ENCODE measurements at regions not wholly inside any gene's neighbourhood (a gene's known extent, or its start where the extent isn't known, plus 50 kb on each side); places are given as distances from the start of the nearest gene placed in this dataset.
A peak's percentile ranks its signal among the peaks of the same experiment; 100 is the strongest.
"Not testable (repeated sequence)": the region's sequence is repeated elsewhere in the genome, so short reads cannot be mapped to it uniquely, and the experiment has no call there.

GRCh38 chr1:112818990-112819689, 104.0 kb upstream of the PPM1J start:
- no peak for DNase-seq (ENCODE audit: low read depth)

DNA sequence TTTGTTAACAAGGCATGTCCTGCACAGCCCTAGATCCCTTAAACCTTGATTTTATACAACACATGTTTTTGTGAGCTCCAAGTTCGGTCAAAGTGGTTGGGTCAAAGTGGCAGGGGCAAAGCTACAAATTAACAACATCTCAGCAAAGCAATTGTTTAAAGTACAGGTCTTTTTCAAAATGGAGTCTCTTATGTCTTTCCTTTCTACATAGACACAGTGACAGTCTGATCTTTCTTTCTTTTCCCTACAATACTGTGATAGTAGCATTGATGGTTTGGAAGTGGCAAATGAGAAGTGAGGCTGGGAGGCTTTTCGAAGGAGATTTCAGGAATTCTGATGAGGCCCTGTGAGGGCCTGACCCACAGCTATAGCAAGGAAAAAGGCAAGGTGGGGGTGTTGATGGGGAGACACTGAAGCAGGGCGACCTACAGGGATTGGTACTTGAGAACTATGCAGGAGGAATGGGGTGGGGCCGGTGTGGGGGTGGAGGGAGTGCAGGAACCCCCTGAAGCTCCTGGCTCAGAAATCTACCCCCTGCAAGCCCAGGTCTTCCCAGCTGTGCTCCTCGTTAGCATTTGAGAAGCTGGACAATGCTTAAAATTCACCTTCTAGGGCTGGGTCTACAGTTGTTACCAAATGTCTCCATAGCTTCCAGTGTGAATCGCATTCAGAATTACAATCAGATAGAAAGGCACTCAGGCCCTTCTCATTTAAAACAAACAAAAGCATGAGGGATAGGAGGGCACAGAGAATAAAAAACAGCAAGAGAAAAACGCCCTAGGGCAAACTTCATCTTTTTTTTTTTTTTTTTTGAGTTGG, 102.6 kb upstream of the PPM1J start:
- DNase-seq (ENCODE audit: low read depth), result no peak

- no peak for DNase-seq (ENCODE audit: low read depth)
These were observed 100.2 kb upstream of the PPM1J start for GRCh38 chr1:112815376-112815775.

DNA sequence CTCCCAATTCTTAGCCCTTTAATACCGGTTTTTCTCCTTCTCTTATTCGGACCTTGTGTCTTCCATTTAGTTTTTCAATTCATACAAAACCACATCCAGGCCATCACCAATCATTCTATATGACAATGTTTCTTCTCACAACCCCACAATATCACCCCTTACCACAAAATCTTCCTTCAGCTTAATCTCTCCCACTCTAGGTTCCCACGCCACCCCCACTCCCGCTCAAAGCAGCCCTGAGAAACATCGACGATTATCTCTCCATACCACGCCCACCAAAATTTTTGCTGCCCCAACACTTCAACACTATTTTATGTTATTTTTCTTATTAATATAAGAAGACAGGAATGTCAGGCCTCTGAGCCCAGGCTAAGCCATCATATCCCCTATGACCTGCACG, 99.5 kb upstream of the PPM1J start:
- not testable (repeated sequence) for DNase-seq (ENCODE audit: low read depth)

DNA sequence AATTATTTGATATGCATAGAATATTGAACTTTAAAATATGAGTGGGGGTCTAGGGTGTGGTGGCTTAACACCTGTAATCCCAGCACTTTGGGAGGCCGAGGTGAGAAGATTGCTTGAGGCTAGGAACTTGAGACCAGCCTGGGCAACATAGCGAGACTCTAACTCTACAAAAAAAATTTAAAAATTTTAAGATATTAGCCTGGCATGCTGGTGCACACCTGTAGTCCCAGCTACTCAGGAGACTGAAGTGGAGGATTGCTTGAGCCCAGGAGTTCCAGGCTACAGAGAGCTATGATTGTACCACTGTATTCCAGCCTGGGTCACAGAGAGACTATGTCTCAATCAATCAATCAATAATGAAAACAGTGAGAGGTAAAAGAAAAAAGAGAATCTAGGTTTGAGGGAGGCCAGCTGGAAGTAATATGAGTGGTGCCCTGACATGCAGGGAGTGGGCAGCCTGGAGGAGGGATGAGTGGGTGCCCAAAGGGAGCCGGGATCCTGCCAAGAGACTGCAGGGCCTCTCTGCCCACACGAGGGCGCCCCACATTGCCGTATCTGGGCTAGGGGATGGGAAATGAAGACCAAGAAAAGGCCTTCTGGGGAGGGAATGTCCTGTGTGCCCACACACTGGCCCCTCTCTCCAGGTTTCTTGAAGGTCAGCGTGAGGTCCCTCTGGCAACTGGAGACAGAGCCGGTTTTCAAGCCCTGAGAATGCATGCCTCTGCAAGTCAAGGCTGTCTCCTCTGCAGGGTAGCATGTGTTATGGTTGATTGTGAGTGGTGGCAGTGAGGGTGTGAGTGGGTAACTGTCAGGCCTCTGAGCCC, 93.9 kb upstream of the PPM1J start:
- peak; percentile 47 for DNase-seq (ENCODE audit: low read depth)

DNA sequence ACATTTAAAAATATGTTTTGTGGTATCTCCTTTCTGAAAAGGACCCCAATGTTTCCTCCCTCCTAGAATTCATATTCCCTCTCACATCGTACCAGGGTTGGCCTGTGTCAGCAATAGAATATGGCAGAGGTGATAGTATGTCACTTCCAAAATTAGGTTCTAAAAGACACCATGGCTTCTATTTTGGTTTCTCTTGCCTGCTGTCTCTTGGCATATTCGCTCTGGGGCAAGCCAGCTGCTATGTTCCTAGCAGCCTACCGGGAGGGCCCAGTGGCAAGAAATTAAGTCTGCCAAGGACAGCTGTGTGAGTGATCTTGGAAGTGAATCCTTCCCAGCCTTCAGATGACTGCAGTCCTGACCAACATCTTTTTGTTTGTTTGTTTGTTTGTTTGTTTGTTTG, 92.9 kb upstream of the PPM1J start:
- DNase-seq (ENCODE audit: low read depth), result no peak

DNA sequence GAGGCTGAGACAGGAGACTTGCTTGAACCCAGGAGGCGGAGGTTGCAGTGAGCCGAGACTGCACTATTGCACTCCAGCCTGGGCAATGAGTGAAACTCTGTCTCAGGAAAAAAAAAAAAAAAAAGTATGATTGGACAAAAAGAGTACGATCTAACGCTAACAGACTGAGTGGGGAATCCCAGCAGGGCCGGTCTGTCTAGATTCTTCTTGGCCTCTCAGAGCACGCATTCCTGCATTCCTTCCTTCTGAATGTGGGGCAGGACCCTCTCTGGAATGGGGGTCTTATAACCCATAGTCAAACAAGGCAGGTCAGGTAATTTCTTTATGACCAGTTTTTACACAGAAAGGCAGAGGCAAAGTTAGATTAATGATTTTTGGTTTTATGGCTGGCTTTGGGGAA, 92.0 kb upstream of the PPM1J start:
- DNase-seq (ENCODE audit: low read depth), result no peak

GRCh38 chr1:112806090-112806642, 91.0 kb upstream of the PPM1J start:
- DNase-seq (ENCODE audit: low read depth), result no peak

- DNase-seq (ENCODE audit: low read depth), result no peak
These were observed 90.2 kb upstream of the PPM1J start for GRCh38 chr1:112805155-112805853.

- peak; percentile 9 for DNase-seq (ENCODE audit: low read depth)
These were observed 89.0 kb upstream of the PPM1J start for GRCh38 chr1:112803906-112804762.

DNA sequence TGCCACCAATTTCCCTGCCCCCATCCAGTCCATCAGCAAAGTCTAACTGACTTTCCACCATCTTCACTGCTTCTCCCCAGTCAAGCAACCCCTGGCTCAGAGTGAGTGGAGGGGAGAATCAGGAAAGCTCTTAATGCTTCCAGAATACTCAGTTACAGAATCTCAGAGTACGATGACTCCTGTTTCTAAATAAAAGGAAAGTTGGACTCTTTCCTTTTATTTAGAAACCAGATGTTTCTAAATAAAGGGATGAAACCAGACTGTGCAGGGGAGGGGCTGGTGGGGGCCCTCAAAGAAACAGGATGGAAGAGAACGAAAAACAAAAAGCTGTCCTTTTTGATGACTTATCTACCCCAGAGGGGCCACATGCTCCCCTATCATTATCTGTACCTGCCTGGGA, 85.2 kb upstream of the PPM1J start:
- no peak for DNase-seq (ENCODE audit: low read depth)

- no peak for DNase-seq (ENCODE audit: low read depth)
These were observed 83.2 kb upstream of the PPM1J start for GRCh38 chr1:112798292-112798691.

GRCh38 chr1:112797224-112797623, 82.1 kb upstream of the PPM1J start:
- DNase-seq (ENCODE audit: low read depth), result no peak

GRCh38 chr1:112794654-112795239, 79.6 kb upstream of the PPM1J start:
- DNase-seq (ENCODE audit: low read depth), result no peak

DNA sequence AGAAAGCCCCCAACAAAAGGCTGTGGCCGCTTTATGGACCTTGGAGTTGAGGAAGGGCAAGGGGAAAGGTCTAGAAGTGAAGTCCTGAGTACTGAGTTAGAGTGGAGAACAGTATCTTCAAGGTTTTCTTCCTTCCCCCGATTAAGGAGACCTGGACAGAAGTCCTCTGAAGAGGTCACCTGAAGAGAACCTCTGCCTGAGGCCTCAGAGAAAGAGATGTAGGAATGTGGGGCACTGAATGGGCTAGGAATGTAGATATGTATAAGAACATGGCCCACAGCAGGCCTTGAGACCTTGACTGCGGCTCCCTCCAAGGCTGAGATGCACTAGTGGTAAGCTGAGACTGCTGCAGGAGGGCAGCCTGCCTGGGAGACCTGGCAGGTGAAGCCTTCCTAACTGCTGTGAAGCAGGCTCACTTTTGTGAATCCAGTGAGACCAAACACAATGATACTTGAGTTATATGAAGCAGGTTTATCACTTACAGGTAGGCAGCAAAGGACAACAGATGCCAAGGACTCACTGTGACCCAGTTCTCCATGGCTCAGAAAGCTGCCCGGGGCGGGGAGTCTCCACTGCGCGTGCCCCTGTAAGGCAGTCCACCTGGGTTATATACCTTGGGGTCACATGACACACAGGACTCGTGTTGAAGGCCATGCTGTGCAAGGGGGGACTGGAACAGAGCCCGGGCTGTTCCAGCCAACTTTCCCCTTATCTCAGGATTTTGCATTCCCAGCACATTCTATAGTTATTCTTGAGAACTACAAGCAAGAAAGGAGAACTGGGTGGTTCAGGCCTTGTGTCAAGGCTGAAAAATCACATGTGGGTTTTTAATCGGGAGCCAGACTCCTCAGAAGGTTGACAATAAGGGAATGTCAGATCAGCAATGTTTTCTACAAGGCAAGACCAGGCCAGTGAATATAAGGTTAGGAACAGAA, 78.8 kb upstream of the PPM1J start:
- no peak for DNase-seq (ENCODE audit: low read depth)

DNA sequence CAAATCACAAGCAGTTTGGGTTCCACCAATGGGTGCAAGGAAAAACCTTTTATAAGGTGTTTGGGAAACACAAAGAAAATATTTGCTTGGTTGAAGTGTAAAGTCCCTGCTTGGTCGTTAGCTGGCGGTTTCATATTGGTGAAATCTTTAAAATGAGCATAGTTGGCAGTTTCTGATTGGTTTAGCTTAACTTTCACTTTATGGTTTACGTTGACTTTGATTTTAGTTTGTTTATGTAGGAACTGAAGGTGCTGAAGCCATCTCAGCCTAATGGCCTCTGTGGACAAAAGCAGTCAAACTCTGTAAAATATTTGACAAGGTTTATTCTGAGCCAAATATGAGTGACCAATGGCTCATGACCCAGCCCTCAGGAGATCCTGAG, 76.6 kb upstream of the PPM1J start:
- DNase-seq (ENCODE audit: low read depth), result no peak

DNA sequence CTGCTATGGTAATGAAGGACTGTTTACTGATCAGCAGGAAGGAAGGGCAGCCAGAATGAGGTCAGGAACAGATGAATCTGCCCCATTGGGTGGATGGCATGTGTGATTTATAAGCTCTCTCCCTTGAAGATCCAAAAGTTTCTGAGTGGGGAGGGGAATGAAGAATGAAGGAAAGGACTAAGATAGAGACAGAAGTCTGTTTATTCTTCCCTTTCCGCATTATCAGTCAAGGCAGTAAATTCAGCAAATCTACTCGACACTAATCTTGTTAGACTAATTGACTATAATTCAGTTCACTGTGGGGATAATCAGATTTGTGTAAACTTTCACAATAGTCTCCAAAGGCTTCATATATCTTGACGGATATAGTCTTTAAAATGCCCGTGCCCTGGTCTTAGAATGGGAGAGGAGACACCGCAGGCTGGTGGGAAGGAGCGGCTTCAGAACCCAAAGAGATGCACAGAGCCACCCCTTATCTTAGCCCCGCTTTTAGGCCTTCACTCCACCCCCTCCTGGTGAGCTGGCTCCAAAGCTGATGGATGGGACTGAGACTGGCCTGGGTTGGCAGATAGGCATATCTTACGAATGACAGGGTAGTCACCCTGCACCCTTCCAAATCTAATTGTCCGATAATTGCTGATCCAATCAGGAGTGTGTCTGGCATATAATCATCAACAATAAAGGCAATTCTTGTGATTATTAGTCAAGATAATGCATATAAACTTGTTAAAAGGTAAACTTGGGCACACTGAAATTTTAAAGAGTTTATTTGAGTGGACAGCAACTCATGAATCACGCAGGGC, 76.0 kb upstream of the PPM1J start:
- no peak for DNase-seq (ENCODE audit: low read depth)

DNA sequence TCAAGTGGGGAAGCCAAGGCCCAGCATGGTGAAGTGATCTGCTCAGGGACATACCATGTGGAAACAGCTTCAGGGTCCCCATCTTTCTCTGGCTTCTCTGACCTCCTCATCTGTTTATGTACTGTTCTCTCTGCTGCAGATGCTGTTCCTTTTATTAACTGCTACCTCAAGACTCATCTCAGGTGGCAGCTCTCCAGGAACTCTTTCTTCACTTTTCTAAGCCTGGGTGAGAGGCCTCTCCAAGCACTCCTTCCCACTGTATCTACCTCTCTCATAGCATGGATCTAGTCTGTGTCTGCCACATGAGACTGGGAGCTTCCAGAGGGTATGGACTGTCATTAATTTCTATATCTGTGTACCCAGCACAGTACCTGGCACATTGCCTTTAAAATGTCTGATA, 73.4 kb upstream of the PPM1J start:
- no peak for DNase-seq (ENCODE audit: low read depth)

- no peak for DNase-seq (ENCODE audit: low read depth)
These were observed 72.9 kb upstream of the PPM1J start for GRCh38 chr1:112788054-112788453.

Data from activated T-cell treated with anti-CD3 and anti-CD28 coated beads for 1 hour (primary cell).